ENCODE measurements at regions not wholly inside any gene's neighbourhood (a gene's known extent, or its start where the extent isn't known, plus 50 kb on each side); places are given as distances from the start of the nearest gene placed in this dataset.

GRCh38 chr4:123750044-123750443 is 353.4 kb downstream of the SPRY1 start:
- Mint-ChIP-seq H3K9me3 (no peaks in the 10 kb centered on the region), H3K27ac (no peak overlapping the region)
- DNase-seq, result no peak

DNA sequence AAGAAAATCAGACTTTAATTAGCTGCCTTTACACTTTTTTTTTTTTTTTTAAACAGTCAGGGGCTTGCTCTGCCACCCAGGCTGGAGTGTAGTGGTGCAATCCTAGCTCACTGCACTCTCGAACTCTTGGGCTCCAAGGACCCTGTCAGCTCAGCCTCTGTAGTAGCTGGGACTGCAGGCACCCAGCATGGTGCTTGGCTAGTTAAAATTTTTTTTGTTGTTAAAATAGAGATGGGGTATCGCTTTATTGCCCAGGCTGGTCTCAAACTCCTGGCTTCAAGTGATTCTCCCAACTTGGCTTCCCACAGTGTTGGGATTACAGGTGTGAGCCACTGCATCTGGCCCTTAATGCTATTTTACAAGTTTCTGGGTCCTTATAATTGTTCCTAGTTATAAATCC is 359.1 kb downstream of the SPRY1 start:
- DNase-seq (no peak), ATAC-seq (no peak)
- H3K9me3 Mint-ChIP-seq, result no peaks in the 10 kb centered on the region
- no peaks in the 10 kb centered on the region for H3K4me1 Mint-ChIP-seq
- no peak overlapping the region for H3K4me3 Mint-ChIP-seq
- peaks cover 1% of the 10 kb centered on the region for H3K27me3 Mint-ChIP-seq
- no peak overlapping the region for H3K27ac Mint-ChIP-seq

More at GRCh38 chr4:123750044-123750443, 353.4 kb downstream of the SPRY1 start:
- no peaks in the 10 kb centered on the region for H3K4me1 Mint-ChIP-seq
- ATAC-seq, result no peak
- peaks cover 25% of the 10 kb centered on the region for H3K27me3 Mint-ChIP-seq
- no peak overlapping the region for H3K4me3 Mint-ChIP-seq

DNA sequence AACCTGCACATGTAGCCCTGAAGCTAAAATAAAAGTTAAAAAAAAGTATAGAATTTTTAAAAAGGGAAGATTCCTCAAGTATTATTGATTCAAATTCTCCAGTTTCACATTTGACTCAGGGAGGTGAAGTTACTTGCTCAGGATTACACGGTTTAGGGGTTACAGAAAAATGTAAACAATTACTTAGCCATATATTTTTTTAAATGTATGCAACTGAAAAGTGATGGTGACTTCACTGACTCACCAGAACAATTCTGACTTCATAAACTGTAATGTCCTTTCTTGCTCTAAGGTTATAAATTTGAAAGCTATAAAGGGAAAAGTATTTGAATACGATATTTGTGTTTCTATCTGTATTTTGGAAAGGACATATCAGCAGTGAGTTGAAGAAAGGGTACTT is 371.2 kb downstream of the SPRY1 start:
- Mint-ChIP-seq H3K27ac (no peak overlapping the region), H3K9me3 (peaks cover 4 to 7% of the 10 kb centered on the region in 2 donors), H3K4me3 (no peak overlapping the region), H3K4me1 (no peaks in the 10 kb centered on the region), H3K27me3 (no peaks in the 10 kb centered on the region)
- no peak for ATAC-seq
- no peak for DNase-seq

DNA sequence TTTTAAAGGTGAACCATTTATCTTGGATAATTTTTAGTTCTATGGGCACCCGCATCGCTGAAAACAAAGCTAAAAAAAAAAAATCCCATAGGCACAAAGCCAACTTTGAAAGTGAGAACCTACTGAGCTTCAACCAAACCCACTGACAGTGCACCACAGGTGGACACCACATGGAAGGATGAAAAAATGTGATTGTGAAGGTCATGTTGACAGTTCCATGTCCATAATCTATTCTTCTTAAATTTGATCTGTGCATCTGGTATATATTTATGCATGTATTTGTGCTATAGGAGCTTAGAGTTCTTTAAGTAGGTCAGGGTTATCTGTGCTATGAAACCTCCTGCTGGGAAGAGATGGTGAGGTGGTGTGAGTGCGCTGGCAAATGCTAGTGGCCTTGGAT is 374.3 kb downstream of the SPRY1 start:
- Mint-ChIP-seq H3K27me3 (no peaks in the 10 kb centered on the region), H3K4me3 (no peak overlapping the region), H3K27ac (no peak overlapping the region), H3K4me1 (no peaks in the 10 kb centered on the region), H3K9me3 (no peaks in the 10 kb centered on the region)
- no peak for ATAC-seq
- no peak for DNase-seq

- H3K9me3 Mint-ChIP-seq, result no peaks in the 10 kb centered on the region
- peaks cover 8% of the 10 kb centered on the region for H3K27me3 Mint-ChIP-seq
- no peak for DNase-seq
- no peak overlapping the region for H3K4me3 Mint-ChIP-seq
- no peaks in the 10 kb centered on the region for H3K4me1 Mint-ChIP-seq
- no peak overlapping the region for H3K27ac Mint-ChIP-seq
- ATAC-seq, result peak; percentile 54
These were observed 379.7 kb downstream of the SPRY1 start for GRCh38 chr4:123776267-123776666.

DNA sequence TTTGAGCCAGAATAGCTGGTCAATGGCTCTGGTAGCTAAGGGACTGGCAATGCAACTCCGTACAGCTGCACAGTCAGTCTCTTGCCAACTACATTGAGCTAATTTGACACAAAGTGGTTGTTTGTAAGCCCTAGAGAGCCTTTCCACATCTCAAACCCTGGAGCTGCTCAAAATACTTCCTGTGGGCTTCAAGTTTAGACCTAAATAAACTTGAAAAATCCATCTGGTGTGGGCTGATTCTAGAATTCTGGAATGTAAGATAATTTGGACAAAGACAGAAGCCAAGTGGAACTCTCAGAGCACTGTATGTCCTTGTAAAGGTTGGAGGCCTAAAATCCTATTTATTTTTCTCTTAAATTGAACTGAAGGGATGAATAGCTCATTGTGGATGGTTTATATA is 380.8 kb downstream of the SPRY1 start:
- no peaks in the 10 kb centered on the region for H3K9me3 Mint-ChIP-seq
- ATAC-seq, result no peak
- no peak overlapping the region for H3K27ac Mint-ChIP-seq
- no peak overlapping the region for H3K4me3 Mint-ChIP-seq
- H3K4me1 Mint-ChIP-seq, result no peaks in the 10 kb centered on the region
- H3K27me3 Mint-ChIP-seq, result peaks cover 8% of the 10 kb centered on the region
- DNase-seq, result no peak

DNA sequence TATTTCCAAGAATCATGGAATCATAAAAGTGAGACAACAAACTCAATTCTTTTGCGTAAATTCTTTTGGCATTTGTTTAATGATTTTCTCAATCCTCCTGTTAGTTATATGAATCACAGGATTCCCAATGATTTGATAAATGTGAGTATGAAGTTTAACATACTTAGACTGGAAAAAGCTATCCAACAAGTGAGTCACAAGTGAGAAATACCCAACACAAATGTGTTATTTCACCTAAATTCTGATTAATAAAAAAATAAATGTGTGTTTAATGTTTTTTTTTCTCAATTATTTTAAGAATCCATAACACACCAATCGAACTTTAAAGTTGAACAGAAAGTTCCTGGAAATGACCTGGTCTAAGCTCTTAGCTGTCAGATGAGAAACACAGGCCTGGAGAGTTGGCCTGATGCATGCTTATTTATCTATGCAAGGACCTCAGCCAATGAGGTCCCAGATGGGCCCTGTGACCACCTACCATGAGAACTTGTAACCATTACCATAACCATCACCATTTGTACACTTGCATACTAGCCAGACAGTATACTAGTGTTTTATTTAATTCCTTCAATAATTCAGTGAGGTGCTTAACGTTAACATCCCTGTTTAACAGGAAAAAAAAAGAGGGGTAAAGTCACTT is 386.7 kb downstream of the SPRY1 start:
- H3K4me3 Mint-ChIP-seq, result no peak overlapping the region
- no peak overlapping the region for H3K27ac Mint-ChIP-seq
- H3K9me3 Mint-ChIP-seq, result no peaks in the 10 kb centered on the region
- ATAC-seq, result no peak
- no peaks in the 10 kb centered on the region for H3K4me1 Mint-ChIP-seq
- no peaks in the 10 kb centered on the region for H3K27me3 Mint-ChIP-seq
- no peak for DNase-seq

GRCh38 chr4:123783921-123784320 is 387.3 kb downstream of the SPRY1 start:
- Mint-ChIP-seq H3K9me3 (no peaks in the 10 kb centered on the region), H3K4me1 (no peaks in the 10 kb centered on the region), H3K4me3 (no peak overlapping the region), H3K27ac (no peak overlapping the region), H3K27me3 (no peaks in the 10 kb centered on the region)
- no peak for ATAC-seq
- no peak for DNase-seq

DNA sequence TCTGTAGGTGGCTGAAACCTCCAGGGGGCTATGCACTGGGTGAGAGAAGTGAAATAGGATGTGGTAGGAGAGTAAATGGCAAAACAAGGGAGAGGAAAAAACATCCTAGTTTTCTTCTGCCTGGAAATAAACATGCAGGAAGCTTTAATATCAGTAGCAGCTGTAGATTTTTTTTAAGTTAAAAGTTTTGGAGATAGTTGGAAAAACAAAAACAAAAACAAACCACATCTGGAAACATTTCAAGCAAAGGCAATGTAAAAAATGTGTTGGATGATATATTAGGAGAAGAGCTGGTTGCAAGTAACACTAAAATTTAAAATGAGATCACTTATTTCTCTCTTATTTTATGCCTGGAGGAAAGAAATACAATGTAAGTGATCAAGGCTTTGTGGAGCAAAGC is 388.0 kb downstream of the SPRY1 start:
- ATAC-seq (no peak), DNase-seq (no peak)
- Mint-ChIP-seq H3K27me3 (no peaks in the 10 kb centered on the region), H3K9me3 (no peaks in the 10 kb centered on the region), H3K4me1 (no peaks in the 10 kb centered on the region), H3K27ac (no peak overlapping the region), H3K4me3 (no peak overlapping the region)

DNA sequence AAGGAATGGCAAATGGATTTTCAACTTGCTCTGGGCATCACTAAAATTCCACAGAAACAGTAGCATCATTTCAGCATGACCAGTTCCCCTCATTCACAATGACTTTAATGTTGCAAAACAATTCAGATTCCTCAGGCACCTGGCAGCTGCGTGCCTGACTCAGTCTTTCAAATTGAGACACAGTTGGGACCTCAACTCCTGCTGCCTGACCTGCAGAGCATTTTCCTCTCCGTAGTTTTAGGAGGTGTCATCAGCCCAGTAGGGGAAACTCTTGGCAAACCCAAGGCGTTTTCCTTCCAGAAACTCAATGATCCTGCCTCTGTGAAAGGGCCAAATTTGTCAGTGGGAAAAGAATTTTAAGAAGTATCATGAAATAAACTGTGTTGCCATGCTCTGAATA is 388.9 kb downstream of the SPRY1 start:
- Mint-ChIP-seq H3K4me3 (no peak overlapping the region), H3K27me3 (no peaks in the 10 kb centered on the region), H3K27ac (no peak overlapping the region), H3K9me3 (no peaks in the 10 kb centered on the region), H3K4me1 (no peaks in the 10 kb centered on the region)
- ATAC-seq (no peak), DNase-seq (no peak)

DNA sequence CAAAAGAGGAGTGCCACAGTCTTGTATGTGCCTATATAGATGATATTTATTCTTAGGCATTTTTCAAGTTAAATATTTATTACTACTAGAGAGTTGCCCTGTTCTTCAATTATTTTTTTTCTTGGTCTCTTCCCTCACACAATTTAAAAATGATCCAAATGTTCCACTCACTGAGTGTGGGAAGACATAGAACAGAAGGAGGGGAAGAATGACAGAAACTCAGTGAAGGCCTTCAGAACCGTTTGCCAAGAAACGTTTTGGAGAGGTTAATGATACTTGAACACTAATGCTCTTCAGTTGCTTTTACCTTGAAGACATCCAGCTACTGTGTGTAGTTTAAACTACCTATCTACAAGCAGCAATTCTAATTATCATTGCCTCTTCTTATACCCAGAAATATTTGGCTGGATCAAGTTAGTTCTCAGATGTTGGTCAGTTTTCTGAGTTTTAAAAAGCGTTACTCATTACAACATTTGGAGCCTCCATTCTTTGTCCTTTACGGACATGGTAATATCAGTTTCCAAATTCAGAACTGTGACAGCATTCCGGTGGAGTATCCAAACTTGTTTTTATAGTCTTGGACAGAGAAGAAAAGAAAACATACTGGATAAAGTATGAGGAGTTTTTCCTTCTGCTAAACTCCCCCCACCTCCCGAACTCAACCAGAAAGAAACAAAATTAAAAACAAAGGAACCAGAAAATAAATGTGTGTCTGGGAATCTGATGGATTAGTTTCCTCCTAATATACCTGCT is 389.7 kb downstream of the SPRY1 start:
- no peaks in the 10 kb centered on the region for H3K27me3 Mint-ChIP-seq
- no peak for DNase-seq
- ATAC-seq, result no peak
- no peak overlapping the region for H3K4me3 Mint-ChIP-seq
- H3K4me1 Mint-ChIP-seq, result no peaks in the 10 kb centered on the region
- H3K9me3 Mint-ChIP-seq, result no peaks in the 10 kb centered on the region
- no peak overlapping the region for H3K27ac Mint-ChIP-seq

DNA sequence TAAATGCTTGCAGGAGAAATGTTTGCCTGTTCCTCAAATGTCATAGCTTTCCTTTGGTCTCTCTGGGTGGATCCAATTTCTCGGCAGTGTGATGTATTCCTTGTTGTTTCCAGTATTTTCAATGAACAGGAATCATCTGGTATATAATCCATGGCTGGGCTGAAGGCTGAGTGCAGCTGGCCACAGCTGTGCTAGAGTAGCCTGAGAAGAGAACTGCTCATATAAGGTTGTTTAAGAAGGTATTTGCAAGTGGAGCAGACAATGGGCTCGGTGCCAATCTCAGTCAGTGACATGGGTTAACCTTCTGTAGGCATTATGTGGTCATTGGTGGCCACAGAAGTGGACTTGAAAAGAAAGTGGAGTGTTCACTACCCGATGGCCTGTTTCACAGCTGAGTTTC is 390.3 kb downstream of the SPRY1 start:
- H3K27ac Mint-ChIP-seq, result no peak overlapping the region
- H3K9me3 Mint-ChIP-seq, result no peaks in the 10 kb centered on the region
- ATAC-seq (no peak), DNase-seq (no peak)
- H3K27me3 Mint-ChIP-seq, result no peaks in the 10 kb centered on the region
- H3K4me1 Mint-ChIP-seq, result no peaks in the 10 kb centered on the region
- H3K4me3 Mint-ChIP-seq, result no peak overlapping the region

- no peak for ATAC-seq
- Mint-ChIP-seq H3K4me3 (no peak overlapping the region), H3K4me1 (no peaks in the 10 kb centered on the region), H3K27ac (no peak overlapping the region), H3K9me3 (no peaks in the 10 kb centered on the region), H3K27me3 (no peaks in the 10 kb centered on the region)
- DNase-seq, result no peak
These were observed 391.0 kb downstream of the SPRY1 start for GRCh38 chr4:123787512-123788080.

- Mint-ChIP-seq H3K4me3 (no peak overlapping the region), H3K27ac (no peak overlapping the region), H3K4me1 (no peaks in the 10 kb centered on the region), H3K9me3 (no peaks in the 10 kb centered on the region), H3K27me3 (peaks cover 2% of the 10 kb centered on the region)
- DNase-seq (no peak), ATAC-seq (no peak)
These were observed 392.0 kb downstream of the SPRY1 start for GRCh38 chr4:123788577-123788976.

DNA sequence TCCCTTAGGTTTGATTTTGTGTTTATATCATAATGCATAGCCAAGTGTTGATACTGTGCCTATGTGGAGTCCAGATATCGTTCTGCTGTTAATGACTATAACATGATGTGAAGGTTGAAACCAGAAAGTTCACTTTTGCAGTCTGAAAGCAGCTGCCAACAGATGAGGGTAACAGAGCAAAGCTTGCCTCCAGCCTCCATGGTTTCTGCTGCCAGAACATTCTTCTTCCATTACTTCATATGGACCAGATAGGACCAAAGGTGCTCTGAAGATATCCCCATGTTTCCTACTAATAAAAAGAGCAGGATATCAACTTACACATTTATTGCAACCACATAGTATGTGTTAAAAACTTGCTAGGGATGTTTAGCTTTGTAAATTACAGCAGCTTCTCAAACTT is 394.1 kb downstream of the SPRY1 start:
- Mint-ChIP-seq H3K4me1 (no peaks in the 10 kb centered on the region), H3K4me3 (no peak overlapping the region), H3K27me3 (peaks cover 10% of the 10 kb centered on the region), H3K27ac (no peak overlapping the region), H3K9me3 (peaks cover 0 to 9% of the 10 kb centered on the region in 2 donors)
- ATAC-seq, result no peak
- DNase-seq, result no peak

GRCh38 chr4:123802082-123802645 is 405.6 kb downstream of the SPRY1 start:
- Mint-ChIP-seq H3K27me3 (peaks cover 12% of the 10 kb centered on the region), H3K27ac (no peak overlapping the region), H3K4me3 (no peak overlapping the region), H3K4me1 (no peaks in the 10 kb centered on the region), H3K9me3 (peaks cover 7 to 21% of the 10 kb centered on the region in 2 donors)
- no peak for DNase-seq
- ATAC-seq, result no peak

Measured in stimulated activated naive CD8-positive, alpha-beta T cell treated with anti-CD3 and anti-CD28 coated beads, Interleukin-15, amount 100 ng/mL, for 72 hours (primary cell).